OCI-LY3 (cell line): ENCODE measurements at regions not wholly inside any gene's neighbourhood (a gene's known extent, or its start where the extent isn't known, plus 50 kb on each side); places are given as distances from the start of the nearest gene placed in this dataset.

Experiments used
- H2AFZ ChIP-seq: fragments of 200-600, 300-600 bp; shearing (Covaris generic); 2 replicates; pipeline ENCODE4 v1.6.0; 2014; ENCODE audit warnings: antibody characterized with exemption, low read depth, low read length
- H3K27ac ChIP-seq: fragments of 200-600, 300-600 bp; sonication (generic); 2 replicates; pipeline ENCODE4 v1.5.1; 2014; ENCODE audit warnings: mild to moderate bottlenecking, low read length, moderate library complexity, mixed read lengths
- H3K27me3 ChIP-seq: fragments of 200-600, 300-600 bp; sonication (generic); 2 replicates; pipeline ENCODE4 v1.6.1; 2014; ENCODE audit warnings: low read depth, low read length, mixed read lengths
- H3K36me3 ChIP-seq: fragments of 200-600, 300-600 bp; sonication (generic); replicated peaks from 2 replicates; pipeline ENCODE3; 2014; ENCODE audit warnings: low read depth, low read length, mixed read lengths
- H3K4me1 ChIP-seq: fragments of 300-600, 200-600 bp; sonication (generic); 2 replicates; pipeline ENCODE4 v1.6.1; 2014; ENCODE audit warnings: low read length, mixed read lengths
- H3K4me2 ChIP-seq: fragments of 200-600, 300-600 bp; sonication (generic); 2 replicates; pipeline ENCODE4 v1.6.1; 2014; ENCODE audit warnings: low read length, mixed read lengths
- H3K4me3 ChIP-seq: fragments of 300-600, 200-600 bp; sonication (generic); 2 replicates; pipeline ENCODE4 v1.5.1; 2014; ENCODE audit warnings: antibody characterized with exemption, mild to moderate bottlenecking, low read length, moderate library complexity
- H3K79me2 ChIP-seq: fragments of 300-600, 200-600 bp; shearing (Covaris generic); 2 replicates; pipeline ENCODE4 v1.6.1; 2014; ENCODE audit warnings: mild to moderate bottlenecking, low read length, mixed read lengths
- H3K9ac ChIP-seq: fragments of 300-600, 200-600 bp; shearing (Covaris generic); 2 replicates; pipeline ENCODE4 v1.6.0; 2014; ENCODE audit warnings: mild to moderate bottlenecking, low read length, moderate library complexity
- H3K9me3 ChIP-seq: fragments of 200-600, 300-600 bp; shearing (Covaris generic); 2 replicates; pipeline ENCODE4 v1.6.1; 2014; ENCODE audit warnings: low read length, mixed read lengths; ENCODE audit not compliant: insufficient read depth
- H4K20me1 ChIP-seq: fragments of 200-600, 300-600 bp; sonication (generic); 2 replicates; pipeline ENCODE4 v1.6.1; 2016; ENCODE audit warnings: low read length, mixed read lengths; ENCODE audit not compliant: insufficient read depth
- CTCF ChIP-seq: fragments of 200-600, 300-600 bp; sonication (generic); IDR thresholded peaks from 2 replicates; pipeline ENCODE4 v1.5.1; 2014; ENCODE audit warnings: antibody characterized with exemption, low read length, low read depth
- EZH2phosphoT487 ChIP-seq: fragments of 200-600 bp; shearing (Covaris generic); IDR thresholded peaks from 2 replicates; pipeline ENCODE4 v1.6.1; 2018; ENCODE audit warnings: antibody characterized with exemption, mixed run types, low read depth

GRCh38 chr17:72407931-72408330 is 287.1 kb downstream of the SOX9 start:
- Histone ChIP-seq H3K36me3 (no peaks in the 10 kb centered on the region), H3K4me3 (no peak overlapping the region), H2AFZ (no peak overlapping the region), H3K4me2 (no peak overlapping the region), H4K20me1 (no peaks in the 10 kb centered on the region), H3K9ac (no peak overlapping the region), H3K79me2 (no peaks in the 10 kb centered on the region), H3K4me1 (peaks cover 11% of the 10 kb centered on the region), H3K9me3 (no peaks in the 10 kb centered on the region), H3K27me3 (no peaks in the 10 kb centered on the region), H3K27ac (no peak overlapping the region)
- TF ChIP-seq CTCF = no peak
- no peak for TF ChIP-seq EZH2phosphoT487

- Histone ChIP-seq H3K79me2 (no peaks in the 10 kb centered on the region), H3K9ac (no peak overlapping the region), H4K20me1 (no peaks in the 10 kb centered on the region), H3K9me3 (no peaks in the 10 kb centered on the region), H3K4me1 (peaks cover 11% of the 10 kb centered on the region), H3K4me2 (no peak overlapping the region), H3K27ac (no peak overlapping the region), H3K36me3 (no peaks in the 10 kb centered on the region), H3K27me3 (no peaks in the 10 kb centered on the region), H3K4me3 (no peak overlapping the region), H2AFZ (no peak overlapping the region)
- TF ChIP-seq CTCF (no peak), EZH2phosphoT487 (no peak)
These were observed 287.8 kb downstream of the SOX9 start for GRCh38 chr17:72408641-72409040.

GRCh38 chr17:72409405-72410002 is 288.7 kb downstream of the SOX9 start:
- Histone ChIP-seq H3K4me2 (no peak overlapping the region), H3K27ac (no peak overlapping the region), H3K4me1 (peaks cover 11% of the 10 kb centered on the region), H3K4me3 (no peak overlapping the region), H3K79me2 (no peaks in the 10 kb centered on the region), H2AFZ (no peak overlapping the region), H4K20me1 (no peaks in the 10 kb centered on the region), H3K9me3 (no peaks in the 10 kb centered on the region), H3K9ac (no peak overlapping the region), H3K36me3 (no peaks in the 10 kb centered on the region), H3K27me3 (no peaks in the 10 kb centered on the region)
- no peak for TF ChIP-seq EZH2phosphoT487
- no peak for TF ChIP-seq CTCF

GRCh38 chr17:72411124-72411563 is 290.3 kb downstream of the SOX9 start:
- Histone ChIP-seq H3K9me3 (no peaks in the 10 kb centered on the region), H2AFZ (no peak overlapping the region), H3K79me2 (no peaks in the 10 kb centered on the region), H3K4me2 (no peak overlapping the region), H3K9ac (no peak overlapping the region), H3K36me3 (no peaks in the 10 kb centered on the region), H4K20me1 (no peaks in the 10 kb centered on the region), H3K27ac (no peak overlapping the region), H3K4me3 (no peak overlapping the region), H3K4me1 (peaks cover 11% of the 10 kb centered on the region), H3K27me3 (no peaks in the 10 kb centered on the region)
- TF ChIP-seq CTCF = no peak
- TF ChIP-seq EZH2phosphoT487 = no peak
